IMR-90 (cell line): ENCODE measurements at regions not wholly inside any gene's neighbourhood (a gene's known extent, or its start where the extent isn't known, plus 50 kb on each side); places are given as distances from the start of the nearest gene placed in this dataset.

Experiments used
- CTCF ChIP-seq: conservative IDR thresholded peaks from 2 replicates; pipeline ENCODE4 v1.5.1; 2012; ENCODE audit warnings: mild to moderate bottlenecking, low read depth, low read length, improper control_type of control experiment
- ELK1 ChIP-seq: fragments of 150-350 bp; IDR thresholded peaks from 2 replicates; pipeline ENCODE4 v1.6.1; 2016; ENCODE audit warnings: low read depth, mild to moderate bottlenecking, low read length, moderate library complexity, borderline replicate concordance
- MAZ ChIP-seq: IDR thresholded peaks from 2 replicates; pipeline ENCODE4 v1.6.1; 2012; ENCODE audit warnings: low read depth, mild to moderate bottlenecking, low read length, improper control_type of control experiment, moderate library complexity, borderline replicate concordance
- RAD21 ChIP-seq: IDR thresholded peaks from 2 replicates; pipeline ENCODE4 v1.6.1; 2012; ENCODE audit warnings: low read length, improper control_type of control experiment
- RCOR1 ChIP-seq: IDR thresholded peaks from 2 replicates; pipeline ENCODE4 v1.6.1; 2012; ENCODE audit warnings: mild to moderate bottlenecking, low read length, improper control_type of control experiment; ENCODE audit not compliant: insufficient replicate concordance
- USF2 ChIP-seq: fragments of 150-350 bp; IDR thresholded peaks from 2 replicates; pipeline ENCODE4 v1.6.1; 2017; ENCODE audit warnings: mild to moderate bottlenecking, antibody characterized with exemption, low read length, low read depth

- TF ChIP-seq CTCF (no peak), USF2 (no peak), RAD21 (no peak), RCOR1 (no peak), MAZ (no peak), ELK1 (no peak)
Observed at GRCh38 chr2:136347981-136348380, 230.0 kb upstream of the CXCR4 start.
